ENCODE measurements at regions not wholly inside any gene's neighbourhood (a gene's known extent, or its start where the extent isn't known, plus 50 kb on each side); places are given as distances from the start of the nearest gene placed in this dataset.

- TF ChIP-seq, protein P1, sequence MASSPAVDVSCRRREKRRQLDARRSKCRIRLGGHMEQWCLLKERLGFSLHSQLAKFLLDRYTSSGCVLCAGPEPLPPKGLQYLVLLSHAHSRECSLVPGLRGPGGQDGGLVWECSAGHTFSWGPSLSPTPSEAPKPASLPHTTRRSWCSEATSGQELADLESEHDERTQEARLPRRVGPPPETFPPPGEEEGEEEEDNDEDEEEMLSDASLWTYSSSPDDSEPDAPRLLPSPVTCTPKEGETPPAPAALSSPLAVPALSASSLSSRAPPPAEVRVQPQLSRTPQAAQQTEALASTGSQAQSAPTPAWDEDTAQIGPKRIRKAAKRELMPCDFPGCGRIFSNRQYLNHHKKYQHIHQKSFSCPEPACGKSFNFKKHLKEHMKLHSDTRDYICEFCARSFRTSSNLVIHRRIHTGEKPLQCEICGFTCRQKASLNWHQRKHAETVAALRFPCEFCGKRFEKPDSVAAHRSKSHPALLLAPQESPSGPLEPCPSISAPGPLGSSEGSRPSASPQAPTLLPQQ (tag by site-specific recombination; IDR thresholded peaks at IDR 0.05), result peak; percentile 76; the same call in 1 of the 2 replicates
- TF ChIP-seq ZNF221 (tag by site-specific recombination; IDR thresholded peaks at IDR 0.05; ENCODE audit: borderline replicate concordance) (no peak), SP3 (tag by site-specific recombination; IDR thresholded peaks at IDR 0.05) (0 out of 2 replicates have a peak, but pooled peaks have one; percentile 23), ZNF670 (tag by site-specific recombination; IDR thresholded peaks at IDR 0.05; ENCODE audit: low read depth) (no peak), ZBTB10 (tag by site-specific recombination; IDR thresholded peaks at IDR 0.05) (no peak), ZNF701 (tag by site-specific recombination; IDR thresholded peaks at IDR 0.05) (no peak), CTCF (tag by site-specific recombination; IDR thresholded peaks at IDR 0.05) (no peak), ZNF830 (tag by site-specific recombination; IDR thresholded peaks at IDR 0.05; ENCODE audit: low read depth) (no peak), ZBTB48 (tag by site-specific recombination; IDR thresholded peaks at IDR 0.05) (no peak), REST (tag by site-specific recombination; IDR thresholded peaks at IDR 0.05) (no peak), GFI1B (tag by site-specific recombination; IDR thresholded peaks at IDR 0.05) (peak; percentile 98), ZNF23 (tag by site-specific recombination; IDR thresholded peaks at IDR 0.05; ENCODE audit: borderline replicate concordance) (no peak), ZNF114 (tag by site-specific recombination; IDR thresholded peaks at IDR 0.05) (no peak), BCL11A (tag by site-specific recombination; IDR thresholded peaks at IDR 0.05; ENCODE audit: low read depth) (no peak), ZNF148 (tag by site-specific recombination; IDR thresholded peaks at IDR 0.05; ENCODE audit: borderline replicate concordance) (no peak), ZNF24 (tag by site-specific recombination; IDR thresholded peaks at IDR 0.05) (peak; percentile 77), SALL2 (tag by site-specific recombination; IDR thresholded peaks at IDR 0.05; ENCODE audit: borderline replicate concordance) (no peak), ZEB2 (tag by site-specific recombination; IDR thresholded peaks at IDR 0.05) (peak; percentile 64), KLF10 (tag by site-specific recombination; IDR thresholded peaks at IDR 0.05) (peak; percentile 27; the same call in 1 of the 2 replicates), ZNF394 (tag by site-specific recombination; IDR thresholded peaks at IDR 0.05; ENCODE audit: borderline replicate concordance) (peak; percentile 22; the same call in 1 of the 2 replicates)
- TF ChIP-seq, protein P2, sequence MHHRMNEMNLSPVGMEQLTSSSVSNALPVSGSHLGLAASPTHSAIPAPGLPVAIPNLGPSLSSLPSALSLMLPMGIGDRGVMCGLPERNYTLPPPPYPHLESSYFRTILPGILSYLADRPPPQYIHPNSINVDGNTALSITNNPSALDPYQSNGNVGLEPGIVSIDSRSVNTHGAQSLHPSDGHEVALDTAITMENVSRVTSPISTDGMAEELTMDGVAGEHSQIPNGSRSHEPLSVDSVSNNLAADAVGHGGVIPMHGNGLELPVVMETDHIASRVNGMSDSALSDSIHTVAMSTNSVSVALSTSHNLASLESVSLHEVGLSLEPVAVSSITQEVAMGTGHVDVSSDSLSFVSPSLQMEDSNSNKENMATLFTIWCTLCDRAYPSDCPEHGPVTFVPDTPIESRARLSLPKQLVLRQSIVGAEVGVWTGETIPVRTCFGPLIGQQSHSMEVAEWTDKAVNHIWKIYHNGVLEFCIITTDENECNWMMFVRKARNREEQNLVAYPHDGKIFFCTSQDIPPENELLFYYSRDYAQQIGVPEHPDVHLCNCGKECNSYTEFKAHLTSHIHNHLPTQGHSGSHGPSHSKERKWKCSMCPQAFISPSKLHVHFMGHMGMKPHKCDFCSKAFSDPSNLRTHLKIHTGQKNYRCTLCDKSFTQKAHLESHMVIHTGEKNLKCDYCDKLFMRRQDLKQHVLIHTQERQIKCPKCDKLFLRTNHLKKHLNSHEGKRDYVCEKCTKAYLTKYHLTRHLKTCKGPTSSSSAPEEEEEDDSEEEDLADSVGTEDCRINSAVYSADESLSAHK (tag by site-specific recombination; IDR thresholded peaks at IDR 0.05), result peak; percentile 42
These were observed 202.9 kb upstream of the IRX3 start (continued) for GRCh38 chr16:54489225-54490111.
